ENCODE measurements at regions not wholly inside any gene's neighbourhood (a gene's known extent, or its start where the extent isn't known, plus 50 kb on each side); places are given as distances from the start of the nearest gene placed in this dataset.
"Not testable (repeated sequence)": the region's sequence is repeated elsewhere in the genome, so short reads cannot be mapped to it uniquely, and the experiment has no call there.

- DNase-seq (ENCODE audit: low read depth, low spot score) (no peak), ATAC-seq (no peak)
- H3K27ac ChIP-seq (ENCODE audit: low read length), result no peak overlapping the region
- no peaks in the 10 kb centered on the region for H3K4me1 ChIP-seq (ENCODE audit: control insufficient read depth, insufficient read depth, low read length)
- H3K36me3 ChIP-seq (ENCODE audit: control insufficient read depth, insufficient read depth, low read length), result no peaks in the 10 kb centered on the region
- ChIA-PET POLR2A (no interaction called here), CTCF (no interaction called here)
- in situ Hi-C loops (cut with HindIII; ENCODE audit: low pct_unique_long_range_greater_than_20kb, low sequenced_read_pairs) (no loop called here), intact Hi-C loops (cut with micrococcal nuclease; ENCODE audit: unreplicated experiment) (no loop called here)
- H3K4me3 ChIP-seq (ENCODE audit: low read depth in 2 of 2, low read length in 2 of 2), result no peak overlapping the region
- no TSS peak for BruUV-seq (replicated peaks)
- no peaks in the 10 kb centered on the region for H3K27me3 ChIP-seq (ENCODE audit: control insufficient read depth, insufficient read depth, low read length)
- TF ChIP-seq CTCF (IDR thresholded peaks at IDR 0.05) (no peak), REST (IDR thresholded peaks at IDR 0.05; ENCODE audit: insufficient read depth in 1 of 2, low read depth in 2 of 2, low read length in 1 of 2) (no peak), TCF7L2 (IDR thresholded peaks at IDR 0.05; ENCODE audit: low read depth, low read length) (no peak), SIN3A (IDR thresholded peaks at IDR 0.05; ENCODE audit: borderline replicate concordance, insufficient read depth, low read depth, low read length) (no peak), POLR2AphosphoS5 (IDR thresholded peaks at IDR 0.05; ENCODE audit: low read depth, low read length) (no peak)
- H3K9me3 ChIP-seq (ENCODE audit: control insufficient read depth, insufficient read depth, low read depth, low read length), result no peaks in the 10 kb centered on the region
Measured at GRCh38 chr15:87538327-87538834, 718.2 kb downstream of the NTRK3 start.

- in situ Hi-C loops (cut with HindIII; ENCODE audit: low pct_unique_long_range_greater_than_20kb, low sequenced_read_pairs) (no loop called here), intact Hi-C loops (cut with micrococcal nuclease; ENCODE audit: unreplicated experiment) (no loop called here)
- no peak for DNase-seq (ENCODE audit: low read depth, low spot score)
- no peak for ATAC-seq
- no peak overlapping the region for H3K4me3 ChIP-seq (ENCODE audit: low read depth in 2 of 2, low read length in 2 of 2)
- BruUV-seq (replicated peaks), result no TSS peak
- ChIA-PET CTCF (no interaction called here), POLR2A (no interaction called here)
- no peaks in the 10 kb centered on the region for H3K9me3 ChIP-seq (ENCODE audit: control insufficient read depth, insufficient read depth, low read depth, low read length)
- H3K36me3 ChIP-seq (ENCODE audit: control insufficient read depth, insufficient read depth, low read length), result no peaks in the 10 kb centered on the region
- no peak overlapping the region for H3K27ac ChIP-seq (ENCODE audit: low read length)
- no peaks in the 10 kb centered on the region for H3K4me1 ChIP-seq (ENCODE audit: control insufficient read depth, insufficient read depth, low read length)
- no peaks in the 10 kb centered on the region for H3K27me3 ChIP-seq (ENCODE audit: control insufficient read depth, insufficient read depth, low read length)
- TF ChIP-seq CTCF (IDR thresholded peaks at IDR 0.05) (no peak), SIN3A (IDR thresholded peaks at IDR 0.05; ENCODE audit: borderline replicate concordance, insufficient read depth, low read depth, low read length) (no peak), TCF7L2 (IDR thresholded peaks at IDR 0.05; ENCODE audit: low read depth, low read length) (no peak), POLR2AphosphoS5 (IDR thresholded peaks at IDR 0.05; ENCODE audit: low read depth, low read length) (no peak), REST (IDR thresholded peaks at IDR 0.05; ENCODE audit: insufficient read depth in 1 of 2, low read depth in 2 of 2, low read length in 1 of 2) (no peak)
Measured at GRCh38 chr15:87537295-87537694, 719.2 kb downstream of the NTRK3 start.

GRCh38 chr15:87533637-87534036 lies 722.9 kb downstream of the NTRK3 start:
- POLR2A ChIA-PET, ATAC-seq: not testable (repeated sequence)

More at GRCh38 chr15:87533637-87534036, 722.9 kb downstream of the NTRK3 start:
- H3K4me1 ChIP-seq (ENCODE audit: control insufficient read depth, insufficient read depth, low read length); DNase-seq (ENCODE audit: low read depth, low spot score); in situ Hi-C loops (cut with HindIII; ENCODE audit: low pct_unique_long_range_greater_than_20kb, low sequenced_read_pairs); BruUV-seq (replicated peaks); H3K36me3 ChIP-seq (ENCODE audit: control insufficient read depth, insufficient read depth, low read length); H3K27ac ChIP-seq (ENCODE audit: low read length); H3K9me3 ChIP-seq (ENCODE audit: control insufficient read depth, insufficient read depth, low read depth, low read length); intact Hi-C loops (cut with micrococcal nuclease; ENCODE audit: unreplicated experiment); H3K27me3 ChIP-seq (ENCODE audit: control insufficient read depth, insufficient read depth, low read length); CTCF ChIA-PET; H3K4me3 ChIP-seq (ENCODE audit: low read depth in 2 of 2, low read length in 2 of 2): not testable (repeated sequence)
